ENCODE measurements at regions not wholly inside any gene's neighbourhood (a gene's known extent, or its start where the extent isn't known, plus 50 kb on each side); places are given as distances from the start of the nearest gene placed in this dataset.

DNA sequence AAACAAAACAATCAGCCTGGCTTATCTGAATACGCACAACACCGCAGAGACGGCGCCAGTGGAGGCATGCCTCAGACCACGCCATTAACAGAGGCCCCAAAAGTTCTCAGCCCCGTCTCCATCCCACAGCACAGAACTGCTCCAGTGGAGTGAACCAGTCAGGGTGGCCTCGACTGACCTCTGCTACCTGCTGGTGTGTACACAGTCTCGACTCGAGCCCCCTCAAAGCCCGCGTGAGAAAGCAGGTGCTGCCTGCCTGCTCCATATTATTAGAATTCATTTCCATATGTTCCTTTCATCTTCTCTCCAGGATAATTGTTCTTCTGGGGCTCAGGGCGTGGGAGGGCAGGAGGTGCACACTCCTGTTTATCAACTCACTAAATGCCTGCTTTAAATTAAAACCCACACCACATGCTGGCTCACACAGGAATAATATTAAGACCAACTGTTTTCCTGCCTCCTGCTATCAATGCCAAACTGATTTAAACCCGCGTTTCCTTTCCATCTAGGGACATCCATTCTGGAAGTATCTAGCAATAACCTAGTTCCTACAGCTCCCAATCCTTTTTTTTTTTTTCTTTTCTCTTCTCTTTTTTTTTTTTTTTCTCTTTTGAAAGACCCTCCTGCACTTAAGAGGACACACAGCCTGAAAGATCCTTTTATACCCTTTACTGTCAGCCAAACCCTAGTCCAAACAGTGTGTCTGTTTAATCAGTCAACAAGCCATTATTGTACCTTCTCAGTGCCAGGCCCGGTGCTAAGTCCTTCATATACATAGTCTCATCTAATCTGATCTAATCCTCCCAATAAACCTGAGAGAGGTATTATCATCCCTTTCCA is 101.2 kb downstream of the TLE3 start:
- DNase-seq: no peak

DNA sequence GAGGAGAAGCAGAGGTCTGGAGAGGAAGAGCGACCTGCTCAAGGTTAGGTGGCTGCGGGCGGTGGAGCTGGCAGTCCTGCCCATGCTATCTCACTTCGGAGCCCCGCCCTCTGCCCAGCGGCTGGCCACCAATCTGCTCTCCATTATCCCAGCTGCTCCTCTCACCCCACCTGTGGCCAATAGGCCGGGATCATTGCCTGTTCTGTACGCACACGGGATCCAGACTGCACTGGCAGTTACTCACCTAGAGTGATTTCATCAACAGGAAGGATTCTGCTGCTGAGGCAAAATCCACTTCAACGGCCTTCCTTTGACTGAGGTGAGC is 100.6 kb downstream of the TLE3 start:
- DNase-seq: no peak

All from effector CD8-positive, alpha-beta T cell (primary cell).